GM23338 (cell line): ENCODE measurements at regions not wholly inside any gene's neighbourhood (a gene's known extent, or its start where the extent isn't known, plus 50 kb on each side); places are given as distances from the start of the nearest gene placed in this dataset.

Experiments used
- ATAC-seq: fragments of 200-7000 bp; cut with Tn5 transposase; 3 replicates; pipeline ENCODE4 v1.9.1; 2020
- DNase-seq: peaks from one replicate; pipeline ENCODE4 v3.0.0-alpha.2; 2015; ENCODE audit warnings: low spot score
- H2AFZ ChIP-seq: fragments of 200-600 bp; sonication (generic); 2 replicates; pipeline ENCODE4 v1.8.0; 2016; ENCODE audit warnings: antibody characterized with exemption, mild to moderate bottlenecking, moderate library complexity
- H3F3A ChIP-seq: fragments of 200-600 bp; sonication (generic); replicated peaks from 2 replicates; pipeline ENCODE4 v1.8.0; 2017; ENCODE audit warnings: antibody characterized with exemption, mixed run types, low read depth
- H3K27ac ChIP-seq: fragments of 200-600 bp; sonication (generic); 2 replicates; pipeline ENCODE4 v1.6.1; 2016; ENCODE audit warnings: low read depth
- H3K27me3 ChIP-seq: fragments of 200-600 bp; sonication (generic); 2 replicates; pipeline ENCODE4 v1.8.0; 2016; ENCODE audit warnings: mild to moderate bottlenecking, mixed run types, moderate library complexity; ENCODE audit not compliant: insufficient read depth
- H3K36me3 ChIP-seq: fragments of 200-600 bp; sonication (generic); 2 replicates; pipeline ENCODE4 v1.8.0; 2016; ENCODE audit warnings: mild to moderate bottlenecking; ENCODE audit not compliant: insufficient read depth
- H3K4me1 ChIP-seq: fragments of 200-600 bp; sonication (generic); 2 replicates; pipeline ENCODE4 v1.8.0; 2016; ENCODE audit warnings: mild to moderate bottlenecking, moderate library complexity; ENCODE audit not compliant: insufficient read depth
- H3K4me2 ChIP-seq: fragments of 200-600 bp; sonication (generic); 2 replicates; pipeline ENCODE4 v1.7.1; 2017; ENCODE audit warnings: mixed run types
- H3K4me3 ChIP-seq: fragments of 200-600 bp; sonication (generic); 2 replicates; pipeline ENCODE4 v1.6.1; 2016; ENCODE audit warnings: mixed run types
- H3K79me2 ChIP-seq: fragments of 200-600 bp; sonication (generic); replicated peaks from 2 replicates; pipeline ENCODE4 v1.8.0; 2017; ENCODE audit warnings: mild to moderate bottlenecking; ENCODE audit not compliant: insufficient read depth
- H3K9me2 ChIP-seq: fragments of 200-600 bp; sonication (generic); 2 replicates; pipeline ENCODE4 v1.8.0; 2017; ENCODE audit not compliant: insufficient read depth
- H4K20me1 ChIP-seq: fragments of 200-600 bp; sonication (generic); replicated peaks from 2 replicates; pipeline ENCODE4 v1.8.0; 2017; ENCODE audit warnings: mild to moderate bottlenecking; ENCODE audit not compliant: insufficient read depth
- H3K27ac Mint-ChIP-seq: 2 replicates; pipeline ENCODE4 v1.8.0; 2020; ENCODE audit warnings: inconsistent platforms, mild to moderate bottlenecking, moderate library complexity, mixed read lengths
- H3K27me3 Mint-ChIP-seq: 3 replicates; pipeline ENCODE4 v1.8.0; 2022; ENCODE audit warnings: low read depth, mild to moderate bottlenecking, moderate library complexity, mixed read lengths, inconsistent platforms; ENCODE audit not compliant: insufficient read depth, poor library complexity
- H3K36me3 Mint-ChIP-seq: 3 replicates; pipeline ENCODE4 v1.8.0; 2021; ENCODE audit warnings: low read depth, mild to moderate bottlenecking, inconsistent platforms, moderate library complexity, mixed read lengths
- H3K4me1 Mint-ChIP-seq: 3 replicates; pipeline ENCODE4 v1.8.0; 2020; ENCODE audit warnings: mild to moderate bottlenecking, inconsistent platforms, mixed read lengths
- H3K4me3 Mint-ChIP-seq: 3 replicates; pipeline ENCODE4 v1.8.0; 2021; ENCODE audit warnings: moderate library complexity, mild to moderate bottlenecking, inconsistent platforms, mixed read lengths
- H3K9me3 Mint-ChIP-seq: 3 replicates; pipeline ENCODE4 v1.8.0; 2020; ENCODE audit warnings: moderate library complexity, mild to moderate bottlenecking, inconsistent platforms, mixed read lengths
- CREB1 ChIP-seq: fragments of 250-450 bp; sonication (Bioruptor Pico); IDR thresholded peaks from 2 replicates; pipeline ENCODE4 v1.5.0; 2020; ENCODE audit warnings: low read depth, mild to moderate bottlenecking, moderate library complexity
- EZH2phosphoT487 ChIP-seq: fragments of 200-600 bp; sonication (generic); IDR thresholded peaks from one replicate; pipeline ENCODE4 v1.8.1; 2018; ENCODE audit warnings: antibody characterized with exemption; ENCODE audit not compliant: unreplicated experiment
- JUNB ChIP-seq: IDR thresholded peaks from one replicate; pipeline ENCODE4 v1.6.1; 2016; ENCODE audit warnings: antibody characterized with exemption; ENCODE audit not compliant: unreplicated experiment
- NANOG ChIP-seq: IDR thresholded peaks from 2 replicates; pipeline ENCODE4 v1.6.1; 2016; ENCODE audit warnings: antibody characterized with exemption, borderline replicate concordance
- POLR2AphosphoS5 ChIP-seq: IDR thresholded peaks from 2 replicates; pipeline ENCODE4 v1.6.1; 2016; ENCODE audit warnings: antibody characterized with exemption, low read depth
- REST ChIP-seq: IDR thresholded peaks from one replicate; pipeline ENCODE4 v1.6.1; 2018; ENCODE audit warnings: antibody characterized with exemption; ENCODE audit not compliant: unreplicated experiment
- STAT1 ChIP-seq: IDR thresholded peaks from one replicate; pipeline ENCODE4 v1.6.1; 2016; ENCODE audit warnings: antibody characterized with exemption; ENCODE audit not compliant: unreplicated experiment
- ZNF114 ChIP-seq: fragments of 250-450 bp; sonication (Bioruptor Pico); IDR thresholded peaks from 2 replicates; pipeline ENCODE4 v1.5.0; 2020; ENCODE audit warnings: mild to moderate bottlenecking, moderate library complexity
- ZNF331 ChIP-seq: fragments of 250-450 bp; sonication (Bioruptor Pico); IDR thresholded peaks from 2 replicates; pipeline ENCODE4 v1.5.0; 2020; ENCODE audit warnings: low read depth, mild to moderate bottlenecking, moderate library complexity
- ZNF462 ChIP-seq: fragments of 250-450 bp; sonication (Bioruptor Pico); IDR thresholded peaks from 2 replicates; pipeline ENCODE4 v1.5.0; 2020; ENCODE audit warnings: mild to moderate bottlenecking, moderate library complexity

- TF ChIP-seq REST: no peak
- TF ChIP-seq NANOG: no peak
- no peak for TF ChIP-seq ZNF331
- no peak for TF ChIP-seq ZNF462
- no peak for TF ChIP-seq ZNF114 (CRISPR knock-in tag)
- no peak for TF ChIP-seq EZH2phosphoT487
- no peak for TF ChIP-seq JUNB
These were observed 140.8 kb downstream of the CEMIP2 start (continued) for GRCh38 chr9:71627537-71627936.

- H3K27ac Mint-ChIP-seq: no peak overlapping the region
- peaks cover 8% of the 10 kb centered on the region for H3K4me1 Mint-ChIP-seq
- Histone ChIP-seq H2AFZ (no peak overlapping the region), H3F3A (no peaks in the 10 kb centered on the region), H3K79me2 (no peaks in the 10 kb centered on the region), H3K27me3 (no peaks in the 10 kb centered on the region), H3K36me3 (no peaks in the 10 kb centered on the region), H3K27ac (no peak overlapping the region), H3K4me1 (peaks cover 5% of the 10 kb centered on the region; the same call in 1 of the 2 replicates), H3K9me2 (peaks cover 11% of the 10 kb centered on the region; the same call in 1 of the 2 replicates), H3K4me2 (no peak overlapping the region), H4K20me1 (no peaks in the 10 kb centered on the region), H3K4me3 (no peak overlapping the region)
- no peaks in the 10 kb centered on the region for H3K27me3 Mint-ChIP-seq
- H3K36me3 Mint-ChIP-seq: no peaks in the 10 kb centered on the region
- ATAC-seq (no peak), DNase-seq (no peak)
- no peak overlapping the region for H3K4me3 Mint-ChIP-seq
- H3K9me3 Mint-ChIP-seq: no peaks in the 10 kb centered on the region
- TF ChIP-seq CREB1 (no peak), POLR2AphosphoS5 (no peak), ZNF331 (no peak), REST (no peak), STAT1 (no peak), ZNF114 (CRISPR knock-in tag) (no peak)
These were observed 141.9 kb downstream of the CEMIP2 start for GRCh38 chr9:71626395-71626794.
